Fibroblast of the aortic adventitia (primary cell): ENCODE measurements at regions not wholly inside any gene's neighbourhood (a gene's known extent, or its start where the extent isn't known, plus 50 kb on each side); places are given as distances from the start of the nearest gene placed in this dataset.

Experiments
- DNase-seq: peaks from one replicate; pipeline ENCODE4 v3.0.0-alpha.2; 2010; ENCODE audit warnings: low read depth
- H3K4me3 ChIP-seq: 2 replicates; pipeline ENCODE4 v1.5.1; 2011; ENCODE audit warnings: low read depth, mild to moderate bottlenecking, control low read depth, low read length, moderate library complexity
- CTCF ChIP-seq: IDR thresholded peaks from 2 replicates; pipeline ENCODE4 v1.5.1; 2011; ENCODE audit warnings: mild to moderate bottlenecking, low read length, control low read depth, inconsistent platforms; ENCODE audit not compliant: insufficient read depth

GRCh38 chr6:134449004-134449403 is 131.1 kb upstream of the SGK1 start:
- no peak overlapping the region for H3K4me3 ChIP-seq
- DNase-seq, result no peak
- TF ChIP-seq CTCF, result no peak

GRCh38 chr6:134447883-134448387 is 130.0 kb upstream of the SGK1 start:
- peak; percentile 98 for DNase-seq

GRCh38 chr6:134447423-134447822 is 129.5 kb upstream of the SGK1 start:
- peak; percentile 86 for DNase-seq
- no peak overlapping the region for H3K4me3 ChIP-seq
- TF ChIP-seq CTCF, result no peak

More at GRCh38 chr6:134447883-134448387, 130.0 kb upstream of the SGK1 start:
- H3K4me3 ChIP-seq, result no peak overlapping the region
- TF ChIP-seq CTCF, result no peak

GRCh38 chr6:134446896-134447295 is 129.0 kb upstream of the SGK1 start:
- no peak for TF ChIP-seq CTCF

GRCh38 chr6:134446218-134446848 is 128.4 kb upstream of the SGK1 start:
- peak; percentile 68 for DNase-seq
- H3K4me3 ChIP-seq, result no peak overlapping the region

More at GRCh38 chr6:134446896-134447295, 129.0 kb upstream of the SGK1 start:
- peak; percentile 84 for DNase-seq
- H3K4me3 ChIP-seq, result no peak overlapping the region

GRCh38 chr6:134443009-134443408 is 125.1 kb upstream of the SGK1 start:
- no peak overlapping the region for H3K4me3 ChIP-seq
- no peak for DNase-seq
- TF ChIP-seq CTCF, result no peak

More at GRCh38 chr6:134446218-134446848, 128.4 kb upstream of the SGK1 start:
- TF ChIP-seq CTCF, result peak; percentile 22
